ENCODE measurements at regions not wholly inside any gene's neighbourhood (a gene's known extent, or its start where the extent isn't known, plus 50 kb on each side); places are given as distances from the start of the nearest gene placed in this dataset.

DNA sequence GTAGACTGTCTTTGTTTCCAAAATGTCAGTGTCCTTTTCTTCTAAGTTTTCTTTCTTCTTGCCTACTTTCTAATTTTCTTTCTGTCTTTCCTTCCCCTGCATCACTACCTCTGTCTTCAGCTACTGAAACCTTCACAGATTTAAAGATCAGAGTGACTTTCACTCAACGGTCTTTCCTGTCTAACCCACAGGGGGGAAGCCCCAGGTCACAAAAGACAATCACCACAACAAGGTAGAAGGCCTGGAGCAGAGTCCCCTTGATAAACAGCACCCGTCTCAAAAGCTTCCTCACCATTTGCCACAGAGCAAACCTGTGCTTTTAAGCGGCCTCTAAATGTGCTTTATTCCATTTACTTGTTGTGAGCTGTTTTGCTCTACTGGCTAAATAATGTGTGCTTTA is 665.4 kb downstream of the BCL11A start:
- POLR2A ChIA-PET, result interaction anchor here (0.6 to 2.5 kb wide), 3 partner anchors 15 to 1976 kb away, joined by 4 to 11 read pairs (median 7); no protein-coding TSS in a partner anchor
- CTCF ChIA-PET, result interaction anchor here (0.6 to 1.3 kb wide), 6 partner anchors 8 to 265 kb away, joined by 3 read pairs; no protein-coding TSS in a partner anchor
- peak overlapping the region; percentile 54 for H3K27ac ChIP-seq (ENCODE audit: low read depth, low read length)
- DNase-seq (peak in 8 of 9 donors; percentile 22 to 90 (median 86)), ATAC-seq (peak; percentile 97)
- intact Hi-C loops (cut with micrococcal nuclease), result loop anchor here (1.0 to 10.0 kb wide), 14 partner anchors 21 to 1874 kb away; partner anchors contain the start of genes BCL11A (in 1 of the 2), PAPOLG (in 1 of the 2), PEX13 (in 1 of the 2) and PUS10 (in 1 of the 2)
- peak overlapping the region; percentile 3 to 85 (median 72) for H3K4me3 Mint-ChIP-seq
- peaks cover 0 to 5% (median 0%) of the 10 kb centered on the region in 11 donors for H3K9me3 Mint-ChIP-seq
- H3K4me1 ChIP-seq (ENCODE audit: control insufficient read depth in 2 of 2, insufficient read depth in 2 of 2, low read length in 2 of 2), result peaks cover 0 to 38% of the 10 kb centered on the region in 2 donors
- H3K36me3 Mint-ChIP-seq, result no peaks in the 10 kb centered on the region
- peaks cover 28 to 74% (median 57%) of the 10 kb centered on the region in 7 donors for H3K4me1 Mint-ChIP-seq
- no peaks in the 10 kb centered on the region for H3K9me3 ChIP-seq (ENCODE audit: control insufficient read depth in 2 of 3, low read length in 3 of 3)
- no peaks in the 10 kb centered on the region for H3K27me3 ChIP-seq (ENCODE audit: control insufficient read depth in 2 of 2, insufficient read depth in 2 of 2, low read length in 2 of 2)
- no peaks in the 10 kb centered on the region for H3K36me3 ChIP-seq (ENCODE audit: control insufficient read depth in 2 of 3, insufficient read depth in 3 of 3, low read length in 3 of 3)
- peak overlapping the region; percentile 29 to 92 (median 85) for H3K27ac Mint-ChIP-seq
- peaks cover 0 to 16% (median 0%) of the 10 kb centered on the region in 5 donors for H3K27me3 Mint-ChIP-seq
- no peak overlapping the region for H3K4me3 ChIP-seq (ENCODE audit: low read length)

DNA sequence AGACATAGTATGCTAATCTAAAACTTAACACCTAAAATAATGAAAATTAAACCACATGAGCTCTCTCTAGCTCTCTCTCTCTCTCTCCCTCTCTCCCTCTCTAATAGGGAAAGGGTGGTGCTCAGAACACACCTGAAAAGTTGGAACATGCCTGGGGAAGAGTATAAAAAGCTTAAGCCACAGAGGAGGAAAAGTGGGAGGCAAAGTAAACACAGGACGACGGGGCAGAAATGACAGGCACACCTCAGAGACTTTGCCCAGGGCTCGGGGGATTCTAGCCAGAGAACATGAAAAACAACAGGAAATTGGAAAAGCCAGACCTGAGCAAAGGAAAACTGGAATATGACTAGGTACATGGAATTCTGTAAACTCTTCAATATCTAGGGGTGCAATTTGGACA is 666.1 kb downstream of the BCL11A start:
- Mint-ChIP-seq H3K27me3 (peaks cover 0 to 15% (median 0%) of the 10 kb centered on the region in 5 donors), H3K9me3 (peaks cover 0 to 5% (median 0%) of the 10 kb centered on the region in 11 donors), H3K4me3 (peak overlapping the region; percentile 3 to 85 (median 72)), H3K36me3 (no peaks in the 10 kb centered on the region), H3K4me1 (peaks cover 28 to 74% (median 57%) of the 10 kb centered on the region in 7 donors), H3K27ac (peak overlapping the region; percentile 18 to 92 (median 85))
- ATAC-seq (no peak), DNase-seq (no peak)
- POLR2A ChIA-PET, result interaction anchor here (0.7 to 2.5 kb wide), 5 partner anchors 15 to 124 kb away, joined by 3 to 11 read pairs (median 5); no protein-coding TSS in a partner anchor
- CTCF ChIA-PET, result interaction anchor here (0.6 to 1.3 kb wide), 5 partner anchors 23 to 266 kb away, joined by 3 read pairs; no protein-coding TSS in a partner anchor
- H3K4me3 ChIP-seq (ENCODE audit: low read length), result no peak overlapping the region
- H3K27me3 ChIP-seq (ENCODE audit: control insufficient read depth in 2 of 2, insufficient read depth in 2 of 2, low read length in 2 of 2), result no peaks in the 10 kb centered on the region
- peaks cover 0 to 38% of the 10 kb centered on the region in 2 donors for H3K4me1 ChIP-seq (ENCODE audit: control insufficient read depth in 2 of 2, insufficient read depth in 2 of 2, low read length in 2 of 2)
- H3K36me3 ChIP-seq (ENCODE audit: control insufficient read depth in 2 of 3, insufficient read depth in 3 of 3, low read length in 3 of 3), result no peaks in the 10 kb centered on the region
- H3K27ac ChIP-seq (ENCODE audit: low read depth, low read length), result peak overlapping the region; percentile 54
- no peaks in the 10 kb centered on the region for H3K9me3 ChIP-seq (ENCODE audit: control insufficient read depth in 2 of 3, low read length in 3 of 3)
- intact Hi-C loops (cut with micrococcal nuclease), result loop anchor here (5.0 to 10.0 kb wide), 10 partner anchors 157 to 1875 kb away; partner anchors contain the start of genes BCL11A (in 1 of the 2), PAPOLG (in 1 of the 2), PEX13 (in 1 of the 2) and PUS10 (in 1 of the 2)

DNA sequence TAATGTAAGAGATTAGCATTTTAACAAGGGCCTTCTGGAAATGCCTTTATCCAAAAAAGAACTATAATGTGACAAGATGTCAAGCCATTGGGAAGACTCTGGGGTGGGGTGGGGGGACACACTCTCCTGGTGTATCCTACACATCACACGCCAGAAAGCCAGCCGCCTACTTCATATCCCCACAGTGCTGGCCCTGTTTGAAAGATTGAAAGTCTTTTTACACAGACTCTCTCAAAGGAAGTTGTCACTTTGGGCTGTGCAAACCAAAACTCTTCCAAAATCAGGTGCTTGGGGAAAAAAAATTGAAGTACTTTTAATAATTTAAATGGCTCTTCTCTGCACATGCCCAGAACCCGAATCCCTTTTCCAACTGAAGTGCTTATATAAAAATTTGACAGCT is 666.7 kb downstream of the BCL11A start:
- H3K4me1 Mint-ChIP-seq, result peaks cover 28 to 74% (median 56%) of the 10 kb centered on the region in 7 donors
- H3K36me3 ChIP-seq (ENCODE audit: control insufficient read depth in 2 of 3, insufficient read depth in 3 of 3, low read length in 3 of 3), result no peaks in the 10 kb centered on the region
- intact Hi-C loops (cut with micrococcal nuclease), result loop anchor here (5.0 to 10.0 kb wide), 10 partner anchors 158 to 1876 kb away; partner anchors contain the start of genes BCL11A (in 1 of the 2), PAPOLG (in 1 of the 2), PEX13 (in 1 of the 2) and PUS10 (in 1 of the 2)

DNA sequence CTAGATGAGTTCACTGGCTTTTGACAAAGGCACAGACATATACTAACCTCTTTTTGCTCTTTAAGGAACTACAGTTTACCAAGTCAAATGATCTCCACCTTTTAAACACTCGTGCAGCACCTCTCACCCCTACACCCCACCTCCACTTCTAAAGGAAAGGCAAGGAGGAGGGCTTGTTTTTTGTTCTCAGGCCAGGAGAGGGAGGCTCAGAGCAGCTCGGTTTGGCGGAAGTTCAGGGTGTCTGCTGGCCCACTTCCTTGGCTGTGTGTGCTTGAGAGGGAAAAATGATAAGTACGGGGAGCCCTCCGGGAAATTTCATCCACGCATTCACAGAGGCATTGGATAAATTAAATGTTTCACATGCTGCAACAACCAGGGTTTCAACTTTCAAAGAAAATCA is 667.9 kb downstream of the BCL11A start:
- ATAC-seq, result peak; percentile 49

More for the DNA sequence above, 666.7 kb downstream of the BCL11A start:
- Mint-ChIP-seq H3K9me3 (peaks cover 0 to 5% (median 0%) of the 10 kb centered on the region in 11 donors), H3K27ac (peak overlapping the region in 8 of 9 donors; percentile 42 to 92 (median 84)), H3K36me3 (no peaks in the 10 kb centered on the region), H3K4me3 (peak overlapping the region in 9 of 10 donors; percentile 44 to 75 (median 67)), H3K27me3 (peaks cover 0 to 15% (median 0%) of the 10 kb centered on the region in 5 donors)
- peak in 2 of 9 donors; percentile 7 to 16 for DNase-seq
- ChIA-PET CTCF (interaction anchor here (1.3 to 1.5 kb wide), 2 partner anchors 50 to 664 kb away, joined by 3 to 4 read pairs; no protein-coding TSS in a partner anchor), POLR2A (interaction anchor here (0.7 to 1.6 kb wide), 4 partner anchors 27 to 125 kb away, joined by 3 to 5 read pairs (median 3); no protein-coding TSS in a partner anchor)
- no peak overlapping the region for H3K27ac ChIP-seq (ENCODE audit: low read depth, low read length)
- peaks cover 0 to 38% of the 10 kb centered on the region in 2 donors for H3K4me1 ChIP-seq (ENCODE audit: control insufficient read depth in 2 of 2, insufficient read depth in 2 of 2, low read length in 2 of 2)
- H3K27me3 ChIP-seq (ENCODE audit: control insufficient read depth in 2 of 2, insufficient read depth in 2 of 2, low read length in 2 of 2), result no peaks in the 10 kb centered on the region
- no peak for ATAC-seq
- H3K4me3 ChIP-seq (ENCODE audit: low read length), result no peak overlapping the region
- no peaks in the 10 kb centered on the region for H3K9me3 ChIP-seq (ENCODE audit: control insufficient read depth in 2 of 3, low read length in 3 of 3)

DNA sequence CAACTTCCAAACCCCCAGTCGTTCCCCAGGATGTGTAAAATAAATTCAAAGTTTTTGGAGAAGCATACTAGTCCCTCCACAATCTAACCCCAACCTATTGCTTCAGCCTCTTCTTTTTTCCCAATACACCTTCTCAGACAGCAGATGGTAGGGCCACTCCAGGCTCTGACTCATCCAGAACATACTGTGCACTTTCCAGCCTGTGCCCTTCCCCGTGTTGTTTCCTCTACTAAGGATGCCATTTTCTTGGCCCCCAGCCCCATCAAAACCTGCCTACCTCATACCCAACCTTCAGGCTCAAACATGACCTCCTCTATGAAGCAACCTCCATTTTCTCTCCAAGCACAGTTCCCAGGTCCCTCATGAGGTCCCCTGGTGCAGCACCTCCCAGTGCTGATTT is 669.3 kb downstream of the BCL11A start:
- ChIA-PET CTCF (no interaction called here), POLR2A (no interaction called here)
- intact Hi-C loops (cut with micrococcal nuclease), result loop anchor here (2.0 to 10.0 kb wide), 5 partner anchors 161 to 671 kb away; partner anchors contain the start of gene BCL11A (in 1 of the 2)
- Histone ChIP-seq H3K27ac (ENCODE audit: low read depth, low read length) (no peak overlapping the region), H3K27me3 (ENCODE audit: control insufficient read depth in 2 of 2, insufficient read depth in 2 of 2, low read length in 2 of 2) (no peaks in the 10 kb centered on the region), H3K4me3 (ENCODE audit: low read length) (no peak overlapping the region), H3K9me3 (ENCODE audit: control insufficient read depth in 2 of 3, low read length in 3 of 3) (no peaks in the 10 kb centered on the region), H3K36me3 (ENCODE audit: control insufficient read depth in 2 of 3, insufficient read depth in 3 of 3, low read length in 3 of 3) (no peaks in the 10 kb centered on the region), H3K4me1 (ENCODE audit: control insufficient read depth in 2 of 2, insufficient read depth in 2 of 2, low read length in 2 of 2) (peaks cover 0 to 38% of the 10 kb centered on the region in 2 donors)
- Mint-ChIP-seq H3K27me3 (peaks cover 0 to 12% (median 0%) of the 10 kb centered on the region in 5 donors), H3K4me3 (no peak overlapping the region), H3K27ac (peak overlapping the region in 4 of 9 donors; percentile 3 to 89 (median 10)), H3K4me1 (peaks cover 28 to 53% (median 47%) of the 10 kb centered on the region in 7 donors), H3K9me3 (peaks cover 0 to 3% (median 0%) of the 10 kb centered on the region in 11 donors), H3K36me3 (no peaks in the 10 kb centered on the region)
- DNase-seq (no peak), ATAC-seq (no peak)

More for the DNA sequence above, 667.9 kb downstream of the BCL11A start:
- H3K27me3 Mint-ChIP-seq, result peaks cover 0 to 15% (median 0%) of the 10 kb centered on the region in 5 donors
- Histone ChIP-seq H3K4me1 (ENCODE audit: control insufficient read depth in 2 of 2, insufficient read depth in 2 of 2, low read length in 2 of 2) (peaks cover 0 to 38% of the 10 kb centered on the region in 2 donors), H3K4me3 (ENCODE audit: low read length) (no peak overlapping the region), H3K27me3 (ENCODE audit: control insufficient read depth in 2 of 2, insufficient read depth in 2 of 2, low read length in 2 of 2) (no peaks in the 10 kb centered on the region), H3K9me3 (ENCODE audit: control insufficient read depth in 2 of 3, low read length in 3 of 3) (no peaks in the 10 kb centered on the region), H3K27ac (ENCODE audit: low read depth, low read length) (peak overlapping the region; percentile 51), H3K36me3 (ENCODE audit: control insufficient read depth in 2 of 3, insufficient read depth in 3 of 3, low read length in 3 of 3) (no peaks in the 10 kb centered on the region)
- peaks cover 0 to 3% (median 0%) of the 10 kb centered on the region in 11 donors for H3K9me3 Mint-ChIP-seq
- ChIA-PET POLR2A (interaction anchor here (0.6 kb wide), 1 partner anchor 870 kb away, joined by 3 read pairs; the partner anchor contains the start of gene PAPOLG), CTCF (interaction anchor here (1.5 to 1.6 kb wide), 2 partner anchors 14 to 665 kb away, joined by 4 read pairs; no protein-coding TSS in a partner anchor)
- intact Hi-C loops (cut with micrococcal nuclease), result loop anchor here (2.0 to 10.0 kb wide), 12 partner anchors 159 to 1877 kb away; partner anchors contain the start of genes BCL11A (in 1 of the 2), PAPOLG (in 1 of the 2), PEX13 (in 1 of the 2) and PUS10 (in 1 of the 2)
- H3K4me3 Mint-ChIP-seq, result peak overlapping the region in 9 of 10 donors; percentile 57 to 75 (median 70)
- peaks cover 28 to 65% (median 48%) of the 10 kb centered on the region in 7 donors for H3K4me1 Mint-ChIP-seq
- no peaks in the 10 kb centered on the region for H3K36me3 Mint-ChIP-seq
- H3K27ac Mint-ChIP-seq, result peak overlapping the region in 8 of 9 donors; percentile 51 to 92 (median 81)
- peak in 7 of 9 donors; percentile 26 to 58 (median 57) for DNase-seq

DNA sequence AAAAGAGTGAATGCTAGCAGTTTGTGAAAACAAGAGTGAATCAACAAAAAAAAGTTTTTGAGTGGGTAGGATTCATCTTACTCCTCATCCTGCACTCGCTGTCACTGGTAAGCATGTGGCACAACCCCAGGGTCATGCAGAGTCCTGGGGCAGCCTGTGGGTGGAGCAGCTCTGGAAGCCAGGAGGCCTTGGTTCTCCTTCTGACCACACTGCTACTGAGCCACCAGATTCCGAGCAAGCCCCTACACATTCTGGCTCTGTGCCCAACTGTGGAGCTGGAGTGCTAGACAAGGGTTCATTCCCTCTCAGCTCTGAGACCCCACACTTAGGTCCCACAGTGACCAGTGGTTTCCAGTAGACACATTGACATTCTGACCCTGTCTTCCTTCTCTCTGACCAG is 670.6 kb downstream of the BCL11A start:
- no peak for ATAC-seq
- CTCF ChIA-PET, result no interaction called here

More for the DNA sequence above, 670.6 kb downstream of the BCL11A start:
- Mint-ChIP-seq H3K36me3 (no peaks in the 10 kb centered on the region), H3K27ac (no peak overlapping the region), H3K4me1 (peaks cover 19 to 41% (median 37%) of the 10 kb centered on the region in 7 donors), H3K9me3 (peaks cover 0 to 2% (median 0%) of the 10 kb centered on the region in 11 donors), H3K27me3 (peaks cover 0 to 10% (median 0%) of the 10 kb centered on the region in 5 donors), H3K4me3 (no peak overlapping the region)
- POLR2A ChIA-PET, result no interaction called here
- Histone ChIP-seq H3K27me3 (ENCODE audit: control insufficient read depth in 2 of 2, insufficient read depth in 2 of 2, low read length in 2 of 2) (no peaks in the 10 kb centered on the region), H3K9me3 (ENCODE audit: control insufficient read depth in 2 of 3, low read length in 3 of 3) (no peaks in the 10 kb centered on the region), H3K27ac (ENCODE audit: low read depth, low read length) (no peak overlapping the region), H3K4me1 (ENCODE audit: control insufficient read depth in 2 of 2, insufficient read depth in 2 of 2, low read length in 2 of 2) (peaks cover 0 to 27% of the 10 kb centered on the region in 2 donors), H3K4me3 (ENCODE audit: low read length) (no peak overlapping the region), H3K36me3 (ENCODE audit: control insufficient read depth in 2 of 3, insufficient read depth in 3 of 3, low read length in 3 of 3) (no peaks in the 10 kb centered on the region)
- intact Hi-C loops (cut with micrococcal nuclease), result loop anchor here (10.0 kb wide), 3 partner anchors 162 to 672 kb away; partner anchors contain the start of gene BCL11A (in 1 of the 2)
- no peak for DNase-seq

Data from naive thymus-derived CD4-positive, alpha-beta T cell (primary cell).